AG04449 (cell line): ENCODE measurements at regions not wholly inside any gene's neighbourhood (a gene's known extent, or its start where the extent isn't known, plus 50 kb on each side); places are given as distances from the start of the nearest gene placed in this dataset.
"Not testable (repeated sequence)": the region's sequence is repeated elsewhere in the genome, so short reads cannot be mapped to it uniquely, and the experiment has no call there.

Experiments used
- CTCF ChIA-PET: fragments of 350-600 bp; formaldehyde crosslinking; extraction: SDS; loops from one replicate; lab custom pipeline; 2021; ENCODE audit warnings: antibody characterized with exemption; lab: Yijun Ruan, JAX
- POLR2A ChIA-PET: fragments of 400-600, 350-600 bp; formaldehyde crosslinking; extraction: SDS; loops from one replicate; lab custom pipeline; 2020; ENCODE audit warnings: antibody characterized with exemption, inconsistent platforms; lab: Yijun Ruan, JAX
- DNase-seq: peaks from one replicate; pipeline ENCODE4 v3.0.0-alpha.2; 2010; ENCODE audit warnings: low read depth, low spot score
- H3K4me3 ChIP-seq: 2 replicates; pipeline ENCODE4 v1.5.1; 2011; ENCODE audit warnings: low read depth, mild to moderate bottlenecking, control low read depth, low read length
- CTCF ChIP-seq: IDR thresholded peaks from one replicate; pipeline ENCODE4 v1.5.1; 2011; ENCODE audit warnings: mild to moderate bottlenecking, moderate library complexity, low read length, control low read depth, inconsistent platforms; ENCODE audit not compliant: insufficient read depth; ENCODE audit errors: missing control alignments

GRCh38 chr12:83889745-83890144 lies 1022.9 kb downstream of the SLC6A15 start:
- DNase-seq: no peak
- no peak for TF ChIP-seq CTCF
- CTCF ChIA-PET: no interaction called here
- POLR2A ChIA-PET: no interaction called here
- no peak overlapping the region for H3K4me3 ChIP-seq

GRCh38 chr12:83886479-83886878 lies 1026.1 kb downstream of the SLC6A15 start:
- no peak for DNase-seq
- ChIA-PET POLR2A (no interaction called here), CTCF (no interaction called here)
- TF ChIP-seq CTCF: no peak
- H3K4me3 ChIP-seq: no peak overlapping the region

- DNase-seq, CTCF ChIA-PET, H3K4me3 ChIP-seq, POLR2A ChIA-PET: not testable (repeated sequence)
These were observed 1041.5 kb downstream of the SLC6A15 start for GRCh38 chr12:83870921-83871599.

GRCh38 chr12:83866477-83866876 lies 1046.1 kb downstream of the SLC6A15 start:
- no peak for TF ChIP-seq CTCF
- DNase-seq: no peak
- ChIA-PET CTCF (interaction anchor here (2.1 kb wide), 1 partner anchor 41 kb away, joined by 5 read pairs; no protein-coding TSS in a partner anchor), POLR2A (no interaction called here)
- no peak overlapping the region for H3K4me3 ChIP-seq

- TF ChIP-seq CTCF: no peak
- CTCF ChIA-PET: interaction anchor here (2.1 kb wide), 1 partner anchor 40 kb away, joined by 5 read pairs; no protein-coding TSS in a partner anchor
- POLR2A ChIA-PET: no interaction called here
- H3K4me3 ChIP-seq: no peak overlapping the region
- no peak for DNase-seq
These were observed 1047.2 kb downstream of the SLC6A15 start for GRCh38 chr12:83865431-83865830.

GRCh38 chr12:83864054-83864453 lies 1048.5 kb downstream of the SLC6A15 start:
- no peak for DNase-seq
- TF ChIP-seq CTCF: no peak
- ChIA-PET CTCF (no interaction called here), POLR2A (no interaction called here)
- H3K4me3 ChIP-seq: no peak overlapping the region

- H3K4me3 ChIP-seq: no peak overlapping the region
- DNase-seq: no peak
- ChIA-PET CTCF (no interaction called here), POLR2A (no interaction called here)
- TF ChIP-seq CTCF: no peak
These were observed 1053.6 kb downstream of the SLC6A15 start for GRCh38 chr12:83859021-83859420.
